IMR-90 (cell line): ENCODE measurements at regions not wholly inside any gene's neighbourhood (a gene's known extent, or its start where the extent isn't known, plus 50 kb on each side); places are given as distances from the start of the nearest gene placed in this dataset.

Experiments used
- ATAC-seq: fragments of 200-7000 bp; cut with Tn5 transposase; 2 replicates; pipeline ENCODE4 v1.9.1; 2020; ENCODE audit warnings: low read depth, mild to moderate bottlenecking, moderate library complexity
- BruUV-seq: library from RNA; stranded (reverse); fragments of 400-500 nt; replicated peaks from 2 replicates; lab custom pipeline; 2021; lab: Mats Ljungman, UMichigan
- CTCF ChIA-PET: fragments of 300-600 bp; formaldehyde crosslinking; extraction: SDS; loops from one replicate; lab custom pipeline; 2021; ENCODE audit warnings: antibody characterized with exemption; lab: Yijun Ruan, JAX
- POLR2A ChIA-PET: fragments of 300-600 bp; sonication (Branson Sonifier 250); formaldehyde crosslinking; loops from one replicate; lab custom pipeline; 2022; ENCODE audit warnings: antibody characterized with exemption; ENCODE audit not compliant: unreplicated experiment; lab: Charles Lee
- DNase-seq: peaks from one replicate; pipeline ENCODE4 v3.0.0; 2013
- H2AFZ ChIP-seq: replicated peaks from 2 replicates; pipeline ENCODE3; 2013; ENCODE audit warnings: low read length, mild to moderate bottlenecking; ENCODE audit not compliant: poor library complexity
- H2AK5ac ChIP-seq: 2 replicates; pipeline ENCODE4 v1.6.1; 2013; ENCODE audit warnings: low read depth, low read length, inconsistent platforms
- H2AK9ac ChIP-seq: replicated peaks from 2 replicates; pipeline ENCODE3; 2013; ENCODE audit warnings: mild to moderate bottlenecking, low read depth, low read length, moderate library complexity; ENCODE audit not compliant: poor library complexity
- H2BK120ac ChIP-seq: 2 replicates; pipeline ENCODE4 v1.6.1; 2013; ENCODE audit warnings: low read depth, low read length, inconsistent platforms
- H2BK15ac ChIP-seq: 3 replicates; pipeline ENCODE4 v1.6.1; 2013; ENCODE audit warnings: low read depth, low read length, inconsistent platforms
- H2BK20ac ChIP-seq: 2 replicates; pipeline ENCODE4 v1.6.1; 2013; ENCODE audit warnings: low read depth, mild to moderate bottlenecking, inconsistent platforms, low read length, moderate library complexity
- H2BK5ac ChIP-seq: 2 replicates; pipeline ENCODE4 v1.6.1; 2013; ENCODE audit warnings: mild to moderate bottlenecking, low read depth, low read length, inconsistent platforms; ENCODE audit not compliant: poor library complexity, severe bottlenecking
- H3K14ac ChIP-seq: replicated peaks from 2 replicates; pipeline ENCODE4 v1.6.1; 2013; ENCODE audit warnings: low read depth, low read length, inconsistent platforms
- H3K18ac ChIP-seq: 2 replicates; pipeline ENCODE4 v1.6.1; 2013; ENCODE audit warnings: low read depth, low read length, control low read depth
- H3K23ac ChIP-seq: 2 replicates; pipeline ENCODE4 v1.6.1; 2013; ENCODE audit warnings: low read depth, low read length, inconsistent platforms
- H3K27ac ChIP-seq: 2 replicates; pipeline ENCODE4 v1.5.1; 2013; ENCODE audit warnings: mild to moderate bottlenecking, control low read depth, low read length; ENCODE audit not compliant: insufficient read depth
- H3K27me3 ChIP-seq: 2 replicates; pipeline ENCODE4 v1.6.1; 2013; ENCODE audit warnings: low read length; ENCODE audit not compliant: control insufficient read depth, insufficient read depth
- H3K36me3 ChIP-seq: 2 replicates; pipeline ENCODE4 v1.6.1; 2013; ENCODE audit warnings: low read length, mixed read lengths; ENCODE audit not compliant: control insufficient read depth, insufficient read depth
- H3K4ac ChIP-seq: 2 replicates; pipeline ENCODE4 v1.6.1; 2013; ENCODE audit warnings: low read depth, low read length, inconsistent platforms
- H3K4me1 ChIP-seq: 2 replicates; pipeline ENCODE4 v1.6.1; 2013; ENCODE audit warnings: low read length, mixed read lengths; ENCODE audit not compliant: control insufficient read depth, insufficient read depth
- H3K4me2 ChIP-seq: 2 replicates; pipeline ENCODE4 v1.6.1; 2013; ENCODE audit warnings: low read depth, mild to moderate bottlenecking, control low read depth, low read length, moderate library complexity
- H3K4me3 ChIP-seq: 2 replicates; pipeline ENCODE4 v1.5.1; 2013; ENCODE audit warnings: low read depth, mild to moderate bottlenecking, control low read depth, low read length, moderate library complexity; ENCODE audit not compliant: insufficient read depth
- H3K56ac ChIP-seq: 2 replicates; pipeline ENCODE4 v1.6.1; 2013; ENCODE audit warnings: low read length, inconsistent platforms; ENCODE audit not compliant: insufficient read depth; ENCODE audit errors: extremely low read depth
- H3K79me1 ChIP-seq, 2 experiments: 2 replicates each; pipeline ENCODE4 v1.6.1; 2013; ENCODE audit warnings: low read length in 2 of 2, inconsistent platforms in 1 of 2, low read depth in 1 of 2
- H3K9ac ChIP-seq: 2 replicates; pipeline ENCODE4 v1.6.1; 2013; ENCODE audit warnings: low read depth, low read length, control low read depth
- H3K9me1 ChIP-seq: 2 replicates; pipeline ENCODE4 v1.6.1; 2013; ENCODE audit warnings: low read length, inconsistent platforms; ENCODE audit not compliant: insufficient read depth
- H3K9me3 ChIP-seq: 2 replicates; pipeline ENCODE4 v1.6.1; 2013; ENCODE audit warnings: low read length; ENCODE audit not compliant: control insufficient read depth, insufficient read depth
- H4K20me1 ChIP-seq: 2 replicates; pipeline ENCODE4 v1.6.1; 2013; ENCODE audit warnings: low read length, inconsistent platforms; ENCODE audit not compliant: insufficient read depth
- H4K5ac ChIP-seq: 2 replicates; pipeline ENCODE4 v1.6.1; 2013; ENCODE audit warnings: mild to moderate bottlenecking, low read depth, low read length, control low read depth
- H4K8ac ChIP-seq, 2 experiments: 2 replicates each; pipeline ENCODE4 v1.6.1; 2013; ENCODE audit warnings: low read depth in 2 of 2, low read length in 2 of 2, control low read depth in 1 of 2, inconsistent platforms in 1 of 2
- H4K91ac ChIP-seq: 2 replicates; pipeline ENCODE4 v1.6.1; 2013; ENCODE audit warnings: low read depth, low read length, inconsistent platforms; ENCODE audit not compliant: insufficient read depth
- BHLHE40 ChIP-seq: fragments of 150-350 bp; IDR thresholded peaks from 2 replicates; pipeline ENCODE4 v1.6.1; 2016; ENCODE audit warnings: mild to moderate bottlenecking, low read depth, low read length
- CEBPB ChIP-seq: IDR thresholded peaks from 2 replicates; pipeline ENCODE4 v1.6.1; 2012; ENCODE audit warnings: low read depth, low read length, improper control_type of control experiment
- CHD1 ChIP-seq: IDR thresholded peaks from 2 replicates; pipeline ENCODE4 v1.6.1; 2012; ENCODE audit warnings: low read depth, low read length, improper control_type of control experiment
- CTCF ChIP-seq: conservative IDR thresholded peaks from 2 replicates; pipeline ENCODE4 v1.5.1; 2012; ENCODE audit warnings: mild to moderate bottlenecking, low read depth, low read length, improper control_type of control experiment
- ELK1 ChIP-seq: fragments of 150-350 bp; IDR thresholded peaks from 2 replicates; pipeline ENCODE4 v1.6.1; 2016; ENCODE audit warnings: low read depth, mild to moderate bottlenecking, low read length, moderate library complexity, borderline replicate concordance
- FOS ChIP-seq: fragments of 150-350 bp; IDR thresholded peaks from 2 replicates; pipeline ENCODE4 v1.6.1; 2016; ENCODE audit warnings: low read depth, low read length
- MAFK ChIP-seq: IDR thresholded peaks from 2 replicates; pipeline ENCODE4 v1.6.1; 2012; ENCODE audit warnings: low read depth, low read length, improper control_type of control experiment
- MAZ ChIP-seq: IDR thresholded peaks from 2 replicates; pipeline ENCODE4 v1.6.1; 2012; ENCODE audit warnings: low read depth, mild to moderate bottlenecking, low read length, improper control_type of control experiment, moderate library complexity, borderline replicate concordance
- MXI1 ChIP-seq: IDR thresholded peaks from 2 replicates; pipeline ENCODE4 v1.6.1; 2012; ENCODE audit warnings: low read depth, mild to moderate bottlenecking, low read length, moderate library complexity, borderline replicate concordance
- NFE2L2 ChIP-seq: fragments of 150-350 bp; IDR thresholded peaks from 2 replicates; pipeline ENCODE4 v1.6.1; 2016; ENCODE audit warnings: low read depth, mild to moderate bottlenecking, low read length
- POLR2A ChIP-seq: IDR thresholded peaks from 2 replicates; pipeline ENCODE4 v1.6.1; 2012; ENCODE audit warnings: mild to moderate bottlenecking, low read depth, low read length
- RAD21 ChIP-seq: IDR thresholded peaks from 2 replicates; pipeline ENCODE4 v1.6.1; 2012; ENCODE audit warnings: low read length, improper control_type of control experiment
- RCOR1 ChIP-seq: IDR thresholded peaks from 2 replicates; pipeline ENCODE4 v1.6.1; 2012; ENCODE audit warnings: mild to moderate bottlenecking, low read length, improper control_type of control experiment; ENCODE audit not compliant: insufficient replicate concordance
- RFX5 ChIP-seq: IDR thresholded peaks from 2 replicates; pipeline ENCODE4 v1.8.0; 2012; ENCODE audit warnings: low read depth, mild to moderate bottlenecking, low read length, moderate library complexity
- SMC3 ChIP-seq: fragments of 150-350 bp; IDR thresholded peaks from 2 replicates; pipeline ENCODE4 v1.6.1; 2016; ENCODE audit warnings: low read depth, mild to moderate bottlenecking, antibody characterized with exemption, low read length, moderate library complexity
- USF2 ChIP-seq: fragments of 150-350 bp; IDR thresholded peaks from 2 replicates; pipeline ENCODE4 v1.6.1; 2017; ENCODE audit warnings: mild to moderate bottlenecking, antibody characterized with exemption, low read length, low read depth
- dilution Hi-C: fragments of 300-500 bp; cut with HindIII; formaldehyde crosslinking; loops from one replicate; pipeline ENCODE4 v1.14.3; 2018; ENCODE audit warnings: low sequenced_read_pairs; ENCODE audit not compliant: unreplicated experiment
- in situ Hi-C: fragments of 300-500 bp; cut with MboI; formaldehyde crosslinking; loops from 3 replicates; pipeline ENCODE4 v1.14.3; 2019; ENCODE audit warnings: low sequenced_read_pairs, inconsistent platforms, mixed read lengths
- intact Hi-C: fragments of 100-400 bp; cut with micrococcal nuclease; formaldehyde crosslinking; loops from 2 replicates; pipeline ENCODE4 v1.10.0; 2022

GRCh38 chr2:217340176-217340575, 480.3 kb upstream of the TNP1 start:
- Histone ChIP-seq H2BK5ac (peak overlapping the region; percentile 98), H4K8ac (peak overlapping the region; percentile 94 to 98), H3K56ac (peak overlapping the region; percentile 50; the same call in 1 of the 2 replicates), H3K23ac (peak overlapping the region; percentile 74; the same call in 1 of the 2 replicates), H2BK15ac (peak overlapping the region; percentile 98), H3K27me3 (no peaks in the 10 kb centered on the region), H4K5ac (peak overlapping the region; percentile 43), H2AK5ac (peak overlapping the region; percentile 93), H4K20me1 (no peaks in the 10 kb centered on the region), H2AFZ (no peak overlapping the region), H3K9me1 (peaks cover 9% of the 10 kb centered on the region; the same call in 1 of the 2 replicates), H3K79me1 (peaks cover 9 to 17% of the 10 kb centered on the region in 2 experiments; a peak in 2 of 4 replicates), H4K91ac (peak overlapping the region; percentile 98), H3K9ac (no peak overlapping the region), H3K27ac (peak overlapping the region; percentile 99), H3K4me2 (no peak overlapping the region), H2AK9ac (no peak overlapping the region), H2BK120ac (peak overlapping the region; percentile 98), H3K18ac (peak overlapping the region; percentile 100), H3K4me1 (peaks cover 12% of the 10 kb centered on the region), H3K9me3 (no peaks in the 10 kb centered on the region), H2BK20ac (peak overlapping the region; percentile 99), H3K36me3 (no peaks in the 10 kb centered on the region), H3K14ac (peak overlapping the region; percentile 96), H3K4me3 (no peak overlapping the region), H3K4ac (peak overlapping the region; percentile 95)
- ChIA-PET POLR2A (no interaction called here), CTCF (no interaction called here)
- DNase-seq (no peak), ATAC-seq (no peak)
- no peak for TF ChIP-seq MAFK
- TF ChIP-seq USF2 = no peak
- no peak for TF ChIP-seq SMC3
- no peak for TF ChIP-seq CEBPB
- no peak for TF ChIP-seq BHLHE40
- no peak for TF ChIP-seq CHD1
- no peak for TF ChIP-seq CTCF
- no peak for TF ChIP-seq RAD21
- no peak for TF ChIP-seq POLR2A
- no peak for TF ChIP-seq ELK1
- TF ChIP-seq RFX5 = no peak
- TF ChIP-seq RCOR1 = no peak
- no peak for TF ChIP-seq FOS
- TF ChIP-seq NFE2L2 = no peak
- TF ChIP-seq MAZ = no peak
- TF ChIP-seq MXI1 = no peak
- intact Hi-C loops = no loop called here
- BruUV-seq = no TSS peak
- in situ Hi-C loops = no loop called here
- dilution Hi-C loops = no loop called here
